H1 (cell line): ENCODE measurements at regions not wholly inside any gene's neighbourhood (a gene's known extent, or its start where the extent isn't known, plus 50 kb on each side); places are given as distances from the start of the nearest gene placed in this dataset.

ENCODE experiments used
- CTCF ChIP-seq, 3 experiments: IDR thresholded peaks; 1 replicate in 2 of 3; 2 replicates in 1 of 3; pipeline versions ENCODE4 v1.5.1 to v1.6.1; 2011; ENCODE audit warnings: low read length in 3 of 3, mild to moderate bottlenecking in 3 of 3, inconsistent platforms in 2 of 3, low read depth in 1 of 3, moderate library complexity in 1 of 3; ENCODE audit not compliant: insufficient read depth in 1 of 3; ENCODE audit errors: control extremely low read depth in 1 of 3
- E2F6 ChIP-seq: IDR thresholded peaks from 2 replicates; pipeline ENCODE4 v1.6.1; 2012; ENCODE audit warnings: inconsistent platforms
- POLR2AphosphoS5 ChIP-seq: IDR thresholded peaks from 2 replicates; pipeline ENCODE4 v1.6.1; 2011; ENCODE audit warnings: low read depth, low read length

- TF ChIP-seq CTCF (IDR thresholded peaks at IDR 0.05; ENCODE audit: control extremely low read depth in 1 of 3, insufficient read depth in 1 of 3, low read depth in 1 of 3, low read length in 3 of 3) (no peak), E2F6 (no peak), POLR2AphosphoS5 (no peak)
These were observed 140.5 kb downstream of the TOMM20 start for GRCh38 chr1:234988155-234988517.
